K562 (cell line): ENCODE measurements at regions not wholly inside any gene's neighbourhood (a gene's known extent, or its start where the extent isn't known, plus 50 kb on each side); places are given as distances from the start of the nearest gene placed in this dataset.
A peak's percentile ranks its signal among the peaks of the same experiment; 100 is the strongest.

Experiments
- ARID1B ChIP-seq: fragments of 450-650 bp; IDR thresholded peaks from 2 replicates; pipeline ENCODE4 v1.6.1; 2016; ENCODE audit warnings: antibody characterized with exemption, mild to moderate bottlenecking, inconsistent platforms
- ARID2 ChIP-seq: fragments of 450-650 bp; IDR thresholded peaks from 2 replicates; pipeline ENCODE4 v1.6.1; 2017; ENCODE audit warnings: antibody characterized with exemption, mild to moderate bottlenecking
- ATF1 ChIP-seq, 2 experiments: fragments of 450-650 bp in 1 of 2; IDR thresholded peaks; 2 replicates each; pipeline ENCODE4 v1.6.1; 2016; ENCODE audit warnings: missing compliant biosample characterization in 1 of 2, missing genetic modification characterization in 1 of 2
- CAMTA2 ChIP-seq: fragments of 250-450 bp; sonication (Bioruptor Pico); conservative IDR thresholded peaks from 2 replicates; pipeline ENCODE4 v1.5.1; 2022
- CHD1 ChIP-seq: fragments of 200-600 bp; sonication (generic); IDR thresholded peaks from one replicate; pipeline ENCODE4 v1.6.1; 2012; ENCODE audit warnings: mild to moderate bottlenecking, moderate library complexity, low read length, inconsistent platforms
- DPF2 ChIP-seq: fragments of 450-650 bp; IDR thresholded peaks from 2 replicates; pipeline ENCODE4 v1.6.1; 2016
- FOXK2 ChIP-seq, 2 experiments: fragments of 450-650 bp; IDR thresholded peaks in 1 of 2; conservative IDR thresholded peaks in 1 of 2; 2 replicates each; pipeline ENCODE4 v1.6.1; 2016; ENCODE audit warnings: low read depth in 2 of 2, mild to moderate bottlenecking in 1 of 2
- GATA2 ChIP-seq: sonication (generic); formaldehyde crosslinking; IDR thresholded peaks from 2 replicates; pipeline ENCODE4 v1.4.0; 2020; ENCODE audit warnings: mild to moderate bottlenecking, missing genetic modification reagents
- HDAC2 ChIP-seq: fragments of 450-650 bp; IDR thresholded peaks from 2 replicates; pipeline ENCODE4 v1.6.1; 2016; ENCODE audit warnings: mild to moderate bottlenecking
- HES1 ChIP-seq: fragments of 450-650 bp; IDR thresholded peaks from 2 replicates; pipeline ENCODE4 v1.6.1; 2016; ENCODE audit warnings: low read depth, mild to moderate bottlenecking, moderate library complexity
- NFE2 ChIP-seq: IDR thresholded peaks from 2 replicates; pipeline ENCODE4 v1.6.1; 2014; ENCODE audit warnings: antibody characterized with exemption, low read depth
- NR2C1 ChIP-seq, 2 experiments: fragments of 450-650 bp; IDR thresholded peaks; 2 replicates each; pipeline ENCODE4 v1.6.1; 2017; ENCODE audit warnings: mild to moderate bottlenecking in 2 of 2, antibody characterized with exemption in 1 of 2, inconsistent platforms in 1 of 2, missing compliant biosample characterization in 1 of 2, missing genetic modification characterization in 1 of 2
- SIN3B ChIP-seq: fragments of 450-650 bp; IDR thresholded peaks from 2 replicates; pipeline ENCODE4 v1.6.1; 2017; ENCODE audit warnings: low read depth, mild to moderate bottlenecking, moderate library complexity
- TBL1XR1 ChIP-seq, 2 experiments: IDR thresholded peaks; 2 replicates each; pipeline ENCODE4 v1.6.1; 2012; ENCODE audit warnings: improper control_type of control experiment in 2 of 2, low read length in 2 of 2, mild to moderate bottlenecking in 1 of 2
- ZNF384 ChIP-seq: IDR thresholded peaks from 2 replicates; pipeline ENCODE4 v1.6.1; 2012; ENCODE audit warnings: low read depth, low read length, improper control_type of control experiment
- ZNF551 ChIP-seq: fragments of 250-450 bp; sonication (Bioruptor Pico); IDR thresholded peaks from 2 replicates; pipeline ENCODE4 v1.5.0; 2021; ENCODE audit warnings: mild to moderate bottlenecking, moderate library complexity
- ZNF75A ChIP-seq: fragments of 450-650 bp; formaldehyde crosslinking; IDR thresholded peaks from 2 replicates; pipeline ENCODE4 v1.4.0; 2020; ENCODE audit warnings: mild to moderate bottlenecking
- ZNF76 ChIP-seq: fragments of 250-450 bp; sonication (Bioruptor Pico); IDR thresholded peaks from 2 replicates; pipeline ENCODE4 v1.4.0; 2020; ENCODE audit warnings: mild to moderate bottlenecking, moderate library complexity, borderline replicate concordance
- TF ChIP-seq, protein P1 (sequence below): fragments of 450-650 bp; IDR thresholded peaks from 2 replicates; pipeline ENCODE4 v1.6.1; 2014; ENCODE audit warnings: low read depth, mild to moderate bottlenecking, moderate library complexity, borderline replicate concordance
- TF ChIP-seq, protein P2 (sequence below), 3 experiments: fragments of 200-800 bp in 1 of 3; fragments of 250-450 bp in 1 of 3; fragments of 450-650 bp in 1 of 3; sonication (Bioruptor Pico) in 1 of 3; sonication (Bioruptor generic) in 1 of 3; formaldehyde crosslinking in 1 of 3; IDR thresholded peaks; 2 replicates each; pipeline versions ENCODE4 v1.6.1 to v1.8.0; 2016 to 2022; ENCODE audit warnings: mild to moderate bottlenecking in 2 of 3, missing genetic modification characterization in 2 of 3, missing compliant biosample characterization in 1 of 3, moderate library complexity in 1 of 3
- TF ChIP-seq, protein P3 (sequence below): IDR thresholded peaks from 2 replicates; pipeline ENCODE4 v1.6.1; 2011; ENCODE audit not compliant: insufficient read length; ENCODE audit errors: extremely low read depth

DNA sequence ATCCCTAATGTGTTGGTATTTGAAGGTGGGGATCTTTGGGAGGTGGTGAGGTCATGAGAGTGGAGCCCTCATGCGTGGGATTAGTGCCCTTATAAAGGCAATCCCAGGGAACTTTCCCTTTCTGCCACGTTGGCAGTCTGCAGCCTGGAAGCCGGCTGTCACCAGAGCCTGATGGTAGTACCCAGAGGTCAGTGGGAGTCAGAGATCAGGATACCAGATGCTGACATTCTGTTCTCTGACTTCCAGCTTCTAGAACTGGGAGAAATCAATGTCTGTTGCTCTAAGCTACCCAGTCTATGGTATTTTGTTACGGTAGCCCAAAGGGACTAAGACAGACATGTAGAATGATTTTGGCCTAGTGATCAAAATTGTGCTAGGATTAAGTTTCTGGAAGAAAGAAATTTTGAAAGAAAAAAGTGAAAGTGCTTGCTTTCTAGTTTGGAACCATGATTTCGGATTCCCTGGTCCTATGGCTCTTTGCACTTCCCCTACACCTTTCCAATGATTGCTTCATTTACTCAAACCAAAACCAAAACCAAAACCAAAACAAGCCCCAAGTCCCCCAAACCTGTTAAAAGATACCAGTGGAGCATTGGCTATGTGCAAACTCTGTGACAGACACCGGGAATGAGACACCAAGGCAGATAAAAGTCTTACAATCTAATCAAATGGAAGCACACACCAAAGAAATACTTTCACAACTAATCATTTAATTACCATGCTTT lies 173.7 kb upstream of the ZNF217 start (continued):
- TF ChIP-seq, protein P1, sequence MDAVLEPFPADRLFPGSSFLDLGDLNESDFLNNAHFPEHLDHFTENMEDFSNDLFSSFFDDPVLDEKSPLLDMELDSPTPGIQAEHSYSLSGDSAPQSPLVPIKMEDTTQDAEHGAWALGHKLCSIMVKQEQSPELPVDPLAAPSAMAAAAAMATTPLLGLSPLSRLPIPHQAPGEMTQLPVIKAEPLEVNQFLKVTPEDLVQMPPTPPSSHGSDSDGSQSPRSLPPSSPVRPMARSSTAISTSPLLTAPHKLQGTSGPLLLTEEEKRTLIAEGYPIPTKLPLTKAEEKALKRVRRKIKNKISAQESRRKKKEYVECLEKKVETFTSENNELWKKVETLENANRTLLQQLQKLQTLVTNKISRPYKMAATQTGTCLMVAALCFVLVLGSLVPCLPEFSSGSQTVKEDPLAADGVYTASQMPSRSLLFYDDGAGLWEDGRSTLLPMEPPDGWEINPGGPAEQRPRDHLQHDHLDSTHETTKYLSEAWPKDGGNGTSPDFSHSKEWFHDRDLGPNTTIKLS: peak; percentile 56; the same call in 1 of the 2 replicates
- TF ChIP-seq HDAC2: no peak
- no peak for TF ChIP-seq ZNF76 (CRISPR knock-in tag)
- TF ChIP-seq, protein P2, sequence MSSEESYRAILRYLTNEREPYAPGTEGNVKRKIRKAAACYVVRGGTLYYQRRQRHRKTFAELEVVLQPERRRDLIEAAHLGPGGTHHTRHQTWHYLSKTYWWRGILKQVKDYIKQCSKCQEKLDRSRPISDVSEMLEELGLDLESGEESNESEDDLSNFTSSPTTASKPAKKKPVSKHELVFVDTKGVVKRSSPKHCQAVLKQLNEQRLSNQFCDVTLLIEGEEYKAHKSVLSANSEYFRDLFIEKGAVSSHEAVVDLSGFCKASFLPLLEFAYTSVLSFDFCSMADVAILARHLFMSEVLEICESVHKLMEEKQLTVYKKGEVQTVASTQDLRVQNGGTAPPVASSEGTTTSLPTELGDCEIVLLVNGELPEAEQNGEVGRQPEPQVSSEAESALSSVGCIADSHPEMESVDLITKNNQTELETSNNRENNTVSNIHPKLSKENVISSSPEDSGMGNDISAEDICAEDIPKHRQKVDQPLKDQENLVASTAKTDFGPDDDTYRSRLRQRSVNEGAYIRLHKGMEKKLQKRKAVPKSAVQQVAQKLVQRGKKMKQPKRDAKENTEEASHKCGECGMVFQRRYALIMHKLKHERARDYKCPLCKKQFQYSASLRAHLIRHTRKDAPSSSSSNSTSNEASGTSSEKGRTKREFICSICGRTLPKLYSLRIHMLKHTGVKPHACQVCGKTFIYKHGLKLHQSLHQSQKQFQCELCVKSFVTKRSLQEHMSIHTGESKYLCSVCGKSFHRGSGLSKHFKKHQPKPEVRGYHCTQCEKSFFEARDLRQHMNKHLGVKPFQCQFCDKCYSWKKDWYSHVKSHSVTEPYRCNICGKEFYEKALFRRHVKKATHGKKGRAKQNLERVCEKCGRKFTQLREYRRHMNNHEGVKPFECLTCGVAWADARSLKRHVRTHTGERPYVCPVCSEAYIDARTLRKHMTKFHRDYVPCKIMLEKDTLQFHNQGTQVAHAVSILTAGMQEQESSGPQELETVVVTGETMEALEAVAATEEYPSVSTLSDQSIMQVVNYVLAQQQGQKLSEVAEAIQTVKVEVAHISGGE (CRISPR knock-in tag; IDR thresholded peaks at IDR 0.05): peak in 1 of 3 experiments; percentile 91; a peak in 2 of 6 replicates
- TF ChIP-seq, protein P3, sequence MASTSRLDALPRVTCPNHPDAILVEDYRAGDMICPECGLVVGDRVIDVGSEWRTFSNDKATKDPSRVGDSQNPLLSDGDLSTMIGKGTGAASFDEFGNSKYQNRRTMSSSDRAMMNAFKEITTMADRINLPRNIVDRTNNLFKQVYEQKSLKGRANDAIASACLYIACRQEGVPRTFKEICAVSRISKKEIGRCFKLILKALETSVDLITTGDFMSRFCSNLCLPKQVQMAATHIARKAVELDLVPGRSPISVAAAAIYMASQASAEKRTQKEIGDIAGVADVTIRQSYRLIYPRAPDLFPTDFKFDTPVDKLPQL: no peak
- TF ChIP-seq NFE2: no peak
- TF ChIP-seq ATF1 (CRISPR knock-in tag; IDR thresholded peaks at IDR 0.05): no peak
- TF ChIP-seq ATF1 (tag; IDR thresholded peaks at IDR 0.05): no peak
- no peak for TF ChIP-seq CAMTA2 (CRISPR knock-in tag)
- TF ChIP-seq HES1: no peak
- TF ChIP-seq ARID1B: 0 out of 2 replicates have a peak, but pooled peaks have one; percentile 26
- TF ChIP-seq ZNF551 (CRISPR knock-in tag): no peak
- TF ChIP-seq GATA2 (CRISPR knock-in tag): no peak
- TF ChIP-seq ZNF384: no peak
- no peak for TF ChIP-seq ARID2
- 0 out of 2 replicates have a peak, but pooled peaks have one; percentile 34 for TF ChIP-seq DPF2
- TF ChIP-seq NR2C1 (IDR thresholded peaks at IDR 0.05): no peak
- TF ChIP-seq NR2C1 (tag; IDR thresholded peaks at IDR 0.05): peak; percentile 31; the same call in 1 of the 2 replicates
- TF ChIP-seq SIN3B: no peak
- TF ChIP-seq CHD1: no peak
- no peak for TF ChIP-seq ZNF75A (CRISPR knock-in tag)
- TF ChIP-seq FOXK2 (conservative IDR thresholded peaks at IDR 0.05 in 1 of 2, IDR thresholded peaks at IDR 0.05 in 1 of 2; ENCODE audit: low read depth in 2 of 2): peak; percentile 66 to 75
- TF ChIP-seq TBL1XR1 (IDR thresholded peaks at IDR 0.05; ENCODE audit: low read length in 2 of 2): no peak
